Naive thymus-derived CD4-positive, alpha-beta T cell (primary cell): ENCODE measurements at regions not wholly inside any gene's neighbourhood (a gene's known extent, or its start where the extent isn't known, plus 50 kb on each side); places are given as distances from the start of the nearest gene placed in this dataset.

ENCODE experiments used
- ATAC-seq: fragments of 150-1000 bp; cut with Tn5 transposase; 2 replicates; pipeline ENCODE4 v1.10.0; 2021; ENCODE audit warnings: mild to moderate bottlenecking, moderate library complexity
- CTCF ChIA-PET: fragments of 350-600 bp; sonication (Branson Sonifier 250); formaldehyde crosslinking; loops from one replicate; lab custom pipeline; 2021; ENCODE audit warnings: antibody characterized with exemption; lab: Charles Lee
- POLR2A ChIA-PET: fragments of 350-600 bp; sonication (Branson Sonifier 250); formaldehyde crosslinking; loops from one replicate; lab custom pipeline; 2021; ENCODE audit warnings: antibody characterized with exemption, inconsistent platforms; lab: Charles Lee
- DNase-seq, 9 donors: peaks; one replicate each; pipeline versions ENCODE4 v3.0.0 to v3.0.0-alpha.2; 2020 to 2022; ENCODE audit warnings: mixed read lengths in 1 of 9
- H3K27ac ChIP-seq: one replicate; pipeline ENCODE4 v1.7.0; 2013; ENCODE audit warnings: mild to moderate bottlenecking, low read depth, low read length, moderate library complexity
- H3K27me3 ChIP-seq, 2 donors: one replicate each; pipeline ENCODE4 v1.7.0; 2013; ENCODE audit warnings: low read length in 2 of 2, mild to moderate bottlenecking in 2 of 2, moderate library complexity in 2 of 2; ENCODE audit not compliant: control insufficient read depth in 2 of 2, insufficient read depth in 2 of 2
- H3K36me3 ChIP-seq, 3 experiments: 1 replicate in 2 of 3; 2 replicates in 1 of 3; pipeline ENCODE4 v1.7.0; 2013; ENCODE audit warnings: low read length in 3 of 3, mild to moderate bottlenecking in 3 of 3, moderate library complexity in 1 of 3; ENCODE audit not compliant: insufficient read depth in 3 of 3, control insufficient read depth in 2 of 3
- H3K4me1 ChIP-seq, 2 donors: one replicate each; pipeline ENCODE4 v1.7.0; 2013; ENCODE audit warnings: low read length in 2 of 2, mild to moderate bottlenecking in 2 of 2, moderate library complexity in 1 of 2; ENCODE audit not compliant: control insufficient read depth in 2 of 2, insufficient read depth in 2 of 2
- H3K4me3 ChIP-seq: 2 replicates; pipeline ENCODE4 v1.7.0; 2013; ENCODE audit warnings: mild to moderate bottlenecking, low read length
- H3K9me3 ChIP-seq, 3 experiments: 1 replicate in 2 of 3; 2 replicates in 1 of 3; pipeline ENCODE4 v1.7.0; 2013; ENCODE audit warnings: low read length in 3 of 3; ENCODE audit not compliant: control insufficient read depth in 2 of 3
- H3K27ac Mint-ChIP-seq, 9 donors: one replicate each; pipeline ENCODE4 v1.8.0; 2020 to 2022; ENCODE audit warnings: mixed read lengths in 9 of 9, mild to moderate bottlenecking in 8 of 9, moderate library complexity in 5 of 9, inconsistent platforms in 2 of 9
- H3K27me3 Mint-ChIP-seq, 5 donors: one replicate each; pipeline ENCODE4 v1.8.0; 2021 to 2022; ENCODE audit warnings: mixed read lengths in 5 of 5, mild to moderate bottlenecking in 1 of 5
- H3K36me3 Mint-ChIP-seq, 5 donors: one replicate each; pipeline ENCODE4 v1.8.0; 2020 to 2022; ENCODE audit warnings: mixed read lengths in 5 of 5, mild to moderate bottlenecking in 3 of 5, inconsistent platforms in 1 of 5
- H3K4me1 Mint-ChIP-seq, 7 donors: one replicate each; pipeline ENCODE4 v1.8.0; 2020 to 2022; ENCODE audit warnings: mixed read lengths in 7 of 7, mild to moderate bottlenecking in 3 of 7, inconsistent platforms in 1 of 7
- H3K4me3 Mint-ChIP-seq, 10 donors: one replicate each; pipeline ENCODE4 v1.8.0; 2020 to 2022; ENCODE audit warnings: mild to moderate bottlenecking in 10 of 10, mixed read lengths in 10 of 10, moderate library complexity in 6 of 10, inconsistent platforms in 2 of 10
- H3K9me3 Mint-ChIP-seq, 11 donors: one replicate each; pipeline ENCODE4 v1.8.0; 2020 to 2022; ENCODE audit warnings: mixed read lengths in 11 of 11, mild to moderate bottlenecking in 4 of 11, inconsistent platforms in 1 of 11, moderate library complexity in 1 of 11
- intact Hi-C, 2 donors: fragments of 100-400 bp; cut with micrococcal nuclease; formaldehyde crosslinking; loops; one replicate each; pipeline ENCODE4 v1.15.1; 2023

DNA sequence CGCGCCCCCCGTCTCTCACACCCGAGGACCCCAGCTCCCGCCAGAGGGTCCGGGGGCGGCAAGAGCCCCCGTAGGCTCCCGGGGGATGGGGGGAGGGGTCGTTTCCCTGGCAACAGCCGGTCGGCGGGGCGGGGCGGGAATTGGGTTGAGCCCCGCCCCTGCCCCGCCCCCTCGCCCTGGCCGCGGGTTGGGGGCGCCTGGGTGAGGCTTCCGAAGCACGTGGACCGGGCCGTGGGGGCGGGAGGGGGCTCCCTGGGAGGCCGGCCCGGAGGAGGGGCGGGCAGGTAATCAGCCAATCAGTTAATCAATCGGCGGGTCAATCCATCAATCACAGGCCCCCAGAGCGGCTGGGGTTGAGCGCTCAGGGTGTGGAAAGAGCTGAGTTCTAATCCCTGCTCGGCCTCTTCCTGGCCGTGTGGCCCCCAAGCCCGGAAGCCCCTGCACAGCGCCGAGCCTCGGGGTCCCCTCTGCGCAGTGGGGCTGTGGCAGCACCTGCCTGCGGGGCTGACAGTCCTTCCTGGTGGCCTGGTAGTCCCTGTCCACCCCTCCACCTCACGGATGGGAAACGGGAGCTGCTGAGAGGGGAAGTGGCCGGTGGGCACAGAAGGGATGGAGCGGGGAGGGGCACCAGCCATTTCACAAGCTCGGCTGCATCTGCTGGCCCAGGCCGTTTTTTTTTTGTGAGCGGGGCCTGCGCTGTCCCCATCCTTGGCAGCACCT, 174.2 kb upstream of the IER5L start:
- CTCF ChIA-PET = no interaction called here
- peak overlapping the region in 6 of 10 donors; percentile 58 to 80 (median 69) for H3K4me3 Mint-ChIP-seq
- Histone ChIP-seq H3K9me3 (no peaks in the 10 kb centered on the region), H3K27me3 (peaks cover 0 to 4% of the 10 kb centered on the region in 2 donors), H3K27ac (no peak overlapping the region), H3K4me3 (no peak overlapping the region), H3K36me3 (no peaks in the 10 kb centered on the region), H3K4me1 (peaks cover 0 to 2% of the 10 kb centered on the region in 2 donors)
- H3K4me1 Mint-ChIP-seq = peaks cover 0 to 8% (median 4%) of the 10 kb centered on the region in 7 donors
- ATAC-seq = peak; percentile 21
- intact Hi-C loops = no loop called here
- POLR2A ChIA-PET = interaction anchor here (0.6 to 0.7 kb wide), 2 partner anchors 19 kb away, joined by 3 to 4 read pairs; no protein-coding TSS in a partner anchor
- no peak for DNase-seq
- H3K27me3 Mint-ChIP-seq = peaks cover 0 to 18% (median 0%) of the 10 kb centered on the region in 5 donors
- peaks cover 0 to 7% (median 4%) of the 10 kb centered on the region in 5 donors for H3K36me3 Mint-ChIP-seq
- peak overlapping the region in 1 of 9 donors; percentile 50 for H3K27ac Mint-ChIP-seq
- H3K9me3 Mint-ChIP-seq = peaks cover 0 to 14% (median 7%) of the 10 kb centered on the region in 11 donors

DNA sequence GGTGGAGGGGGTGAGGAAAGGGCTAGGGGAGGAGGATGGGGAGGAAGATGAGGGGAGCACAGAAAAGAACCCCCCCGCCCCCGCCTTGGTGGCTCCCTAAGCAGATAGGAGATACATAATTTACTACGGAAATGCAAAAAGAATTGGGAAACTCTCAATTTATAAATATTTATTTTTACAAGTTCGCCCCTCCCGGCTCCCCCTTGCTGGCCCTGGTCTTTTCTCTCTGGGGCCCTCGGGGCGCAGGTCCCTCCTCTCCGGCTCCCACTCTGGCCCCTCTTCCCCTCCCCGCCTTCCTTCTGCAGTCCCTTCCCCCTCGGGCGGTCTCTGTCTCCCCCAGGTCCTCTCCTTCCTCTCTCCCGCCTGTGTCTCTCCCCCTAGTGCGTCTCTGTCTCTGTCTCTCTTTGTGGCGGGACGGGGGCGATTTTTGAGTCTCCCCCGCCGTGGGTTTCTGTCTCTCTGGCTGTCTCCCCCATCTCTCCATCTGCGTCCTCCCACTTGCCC, 173.6 kb upstream of the IER5L start:
- ChIA-PET CTCF (no interaction called here), POLR2A (interaction anchor here (0.7 kb wide), 1 partner anchor 18 kb away, joined by 3 read pairs; no protein-coding TSS in a partner anchor)
- H3K4me1 Mint-ChIP-seq = peaks cover 0 to 11% (median 5%) of the 10 kb centered on the region in 7 donors
- H3K36me3 Mint-ChIP-seq = peaks cover 0 to 7% (median 4%) of the 10 kb centered on the region in 5 donors
- peaks cover 0 to 18% (median 0%) of the 10 kb centered on the region in 5 donors for H3K27me3 Mint-ChIP-seq
- DNase-seq (no peak), ATAC-seq (no peak)
- Histone ChIP-seq H3K4me3 (no peak overlapping the region), H3K36me3 (no peaks in the 10 kb centered on the region), H3K27me3 (peaks cover 0 to 4% of the 10 kb centered on the region in 2 donors), H3K9me3 (no peaks in the 10 kb centered on the region), H3K4me1 (peaks cover 0 to 2% of the 10 kb centered on the region in 2 donors), H3K27ac (no peak overlapping the region)
- intact Hi-C loops = no loop called here
- H3K9me3 Mint-ChIP-seq = peaks cover 0 to 14% (median 7%) of the 10 kb centered on the region in 11 donors
- H3K27ac Mint-ChIP-seq = peak overlapping the region in 1 of 9 donors; percentile 50
- peak overlapping the region; percentile 28 to 80 (median 65) for H3K4me3 Mint-ChIP-seq

DNA sequence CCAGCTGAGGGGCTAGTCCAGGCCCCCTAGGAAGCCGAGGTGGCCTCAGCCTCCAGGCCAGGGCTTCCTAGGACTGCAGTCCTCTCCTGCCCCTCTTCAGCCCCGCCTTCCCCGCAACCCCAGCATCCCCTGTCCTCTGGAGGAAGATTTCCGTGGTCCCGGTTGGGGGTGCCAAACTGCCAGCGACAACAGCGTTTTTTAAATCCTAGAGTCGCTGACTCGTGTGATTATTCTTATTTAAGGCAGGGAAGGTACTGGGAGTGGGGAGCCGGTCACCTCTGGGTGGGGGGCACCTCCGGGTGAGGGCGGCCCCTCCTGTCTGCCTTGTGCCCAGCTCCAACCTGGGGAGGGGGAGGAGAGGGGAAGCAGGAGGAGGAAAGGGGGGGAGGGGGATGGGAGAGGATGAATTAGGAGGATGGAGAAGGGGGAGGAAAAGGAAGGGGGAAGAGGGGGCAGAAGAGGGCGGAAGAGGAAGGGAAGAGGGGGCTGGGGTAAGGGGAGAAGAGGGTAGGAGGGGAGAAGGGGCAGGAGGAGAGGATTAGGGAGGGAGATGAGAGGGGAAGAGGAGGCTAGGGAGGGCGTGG, 173.1 kb upstream of the IER5L start:
- Histone ChIP-seq H3K4me3 (no peak overlapping the region), H3K27ac (no peak overlapping the region), H3K4me1 (peaks cover 0 to 2% of the 10 kb centered on the region in 2 donors), H3K36me3 (no peaks in the 10 kb centered on the region), H3K9me3 (no peaks in the 10 kb centered on the region), H3K27me3 (peaks cover 0 to 4% of the 10 kb centered on the region in 2 donors)
- H3K4me1 Mint-ChIP-seq = peaks cover 0 to 15% (median 8%) of the 10 kb centered on the region in 7 donors
- POLR2A ChIA-PET = no interaction called here
- DNase-seq (no peak), ATAC-seq (no peak)
- peaks cover 0 to 7% (median 4%) of the 10 kb centered on the region in 5 donors for H3K36me3 Mint-ChIP-seq
- no peak overlapping the region for H3K27ac Mint-ChIP-seq
- H3K4me3 Mint-ChIP-seq = peak overlapping the region in 1 of 10 donors; percentile 80
- peaks cover 0 to 18% (median 0%) of the 10 kb centered on the region in 5 donors for H3K27me3 Mint-ChIP-seq
- peaks cover 0 to 14% (median 7%) of the 10 kb centered on the region in 11 donors for H3K9me3 Mint-ChIP-seq
- CTCF ChIA-PET = no interaction called here
- intact Hi-C loops = no loop called here

DNA sequence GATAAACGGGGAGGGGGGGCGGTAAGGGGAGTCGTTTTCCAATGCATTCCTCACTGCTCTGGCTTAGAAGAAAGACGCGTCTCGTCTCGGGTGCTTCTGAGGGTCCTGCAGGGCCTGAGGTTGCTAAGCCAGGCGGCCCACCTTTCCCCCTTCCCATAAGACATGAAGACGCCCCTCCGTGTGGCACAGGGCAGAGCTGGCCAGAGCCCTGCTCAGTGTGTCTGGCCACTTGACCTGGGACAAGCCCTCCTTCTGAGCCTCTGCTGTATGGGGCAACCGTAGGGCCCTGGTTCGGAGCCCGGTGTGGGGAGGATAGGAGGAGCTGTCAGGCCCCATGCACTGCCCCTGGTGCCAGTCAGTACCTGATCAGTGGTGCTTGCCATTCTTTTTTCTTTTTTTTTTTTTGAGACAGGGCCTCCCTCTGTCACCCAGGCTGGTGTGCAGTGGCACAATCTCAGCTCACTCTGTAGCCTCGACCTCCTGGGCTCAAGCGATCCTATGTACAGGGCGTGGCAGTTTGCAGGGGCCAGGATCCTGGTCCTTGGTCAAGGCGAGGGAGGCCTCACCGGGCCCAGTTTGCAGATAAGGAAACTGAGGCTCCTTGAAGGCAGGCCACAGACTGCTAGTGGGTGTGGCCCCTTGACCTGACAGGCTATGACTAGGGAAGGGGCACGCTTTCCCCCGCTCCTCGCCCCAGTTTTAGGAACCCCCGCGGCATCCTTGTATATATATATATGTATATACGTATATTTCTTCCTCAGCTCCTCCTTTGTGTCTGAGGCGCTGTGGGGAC, 172.3 kb upstream of the IER5L start:
- Histone ChIP-seq H3K27me3 (peaks cover 0 to 4% of the 10 kb centered on the region in 2 donors), H3K9me3 (no peaks in the 10 kb centered on the region), H3K4me1 (peaks cover 0 to 2% of the 10 kb centered on the region in 2 donors), H3K4me3 (no peak overlapping the region), H3K27ac (no peak overlapping the region), H3K36me3 (no peaks in the 10 kb centered on the region)
- ATAC-seq = no peak
- H3K4me3 Mint-ChIP-seq = peak overlapping the region in 1 of 10 donors; percentile 80
- POLR2A ChIA-PET = no interaction called here
- H3K9me3 Mint-ChIP-seq = peaks cover 0 to 7% (median under 1%) of the 10 kb centered on the region in 11 donors
- H3K36me3 Mint-ChIP-seq = peaks cover 0 to 1% (median 0%) of the 10 kb centered on the region in 5 donors
- no peak for DNase-seq
- peaks cover 0 to 16% (median 0%) of the 10 kb centered on the region in 5 donors for H3K27me3 Mint-ChIP-seq
- peaks cover 0 to 15% (median 8%) of the 10 kb centered on the region in 7 donors for H3K4me1 Mint-ChIP-seq
- no peak overlapping the region for H3K27ac Mint-ChIP-seq
- CTCF ChIA-PET = no interaction called here
- intact Hi-C loops = no loop called here

DNA sequence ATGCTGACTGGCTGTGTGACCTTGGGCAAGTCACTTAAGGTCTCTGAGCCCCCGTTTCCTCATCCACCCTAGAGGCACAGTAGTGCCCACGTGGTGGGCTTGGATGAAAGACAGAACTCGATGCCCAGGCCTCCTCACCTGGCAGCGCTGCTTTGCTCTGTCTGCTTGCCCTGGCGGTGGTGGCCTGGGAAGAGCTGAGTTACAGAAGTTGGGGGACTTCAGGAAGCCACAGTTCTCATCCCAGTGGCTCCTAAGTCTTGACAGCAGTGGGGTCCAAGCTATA, 171.5 kb upstream of the IER5L start:
- Mint-ChIP-seq H3K4me1 (peaks cover 0 to 15% (median 8%) of the 10 kb centered on the region in 7 donors), H3K9me3 (peaks cover 0 to 3% (median 0%) of the 10 kb centered on the region in 11 donors), H3K36me3 (no peaks in the 10 kb centered on the region), H3K4me3 (no peak overlapping the region), H3K27me3 (peaks cover 0 to 16% (median 0%) of the 10 kb centered on the region in 5 donors), H3K27ac (no peak overlapping the region)
- Histone ChIP-seq H3K27me3 (peaks cover 0 to 4% of the 10 kb centered on the region in 2 donors), H3K4me3 (no peak overlapping the region), H3K4me1 (peaks cover 0 to 2% of the 10 kb centered on the region in 2 donors), H3K9me3 (no peaks in the 10 kb centered on the region), H3K27ac (no peak overlapping the region), H3K36me3 (no peaks in the 10 kb centered on the region)
- DNase-seq (no peak), ATAC-seq (no peak)
- CTCF ChIA-PET = no interaction called here
- intact Hi-C loops = no loop called here
- POLR2A ChIA-PET = interaction anchor here (0.6 kb wide), 1 partner anchor 238 kb away, joined by 3 read pairs; no protein-coding TSS in a partner anchor
